ENCODE measurements at regions not wholly inside any gene's neighbourhood (a gene's known extent, or its start where the extent isn't known, plus 50 kb on each side); places are given as distances from the start of the nearest gene placed in this dataset.

- no peak for TF ChIP-seq CTCF (IDR thresholded peaks at IDR 0.05)
- FAIRE-seq (no peak), ATAC-seq (no peak), DNase-seq (no peak)
- Histone ChIP-seq H3K27me3 (no peaks in the 10 kb centered on the region), H3K4me3 (no peak overlapping the region), H3K27ac (no peak overlapping the region), H3K4me1 (no peaks in the 10 kb centered on the region), H3K9me3 (no peaks in the 10 kb centered on the region), H3K36me3 (no peaks in the 10 kb centered on the region)
- intact Hi-C loops (cut with DNase I), result no loop called here
- WGBS, 2 donors, result 7 to 13% methylated on average over 1 of the region's 1 CpG
These were observed 82.8 kb upstream of the C1orf87 start for GRCh38 chr1:60156371-60156770.

GRCh38 chr1:60153961-60154360 lies 80.4 kb upstream of the C1orf87 start:
- Histone ChIP-seq H3K27me3 (no peaks in the 10 kb centered on the region), H3K27ac (no peak overlapping the region), H3K4me3 (no peak overlapping the region), H3K4me1 (peaks cover 0 to 9% (median 0%) of the 10 kb centered on the region in 3 donors), H3K36me3 (no peaks in the 10 kb centered on the region), H3K9me3 (no peaks in the 10 kb centered on the region)
- DNase-seq, result no peak
- no peak for FAIRE-seq
- no peak for ATAC-seq
- 77 to 84% methylated on average over 2 of the region's 2 CpGs for WGBS, 2 donors
- TF ChIP-seq CTCF (IDR thresholded peaks at IDR 0.05), result no peak
- intact Hi-C loops (cut with DNase I), result no loop called here

- Histone ChIP-seq H3K9me3 (no peaks in the 10 kb centered on the region), H3K27me3 (no peaks in the 10 kb centered on the region), H3K36me3 (no peaks in the 10 kb centered on the region), H3K27ac (no peak overlapping the region), H3K4me1 (peaks cover 0 to 9% (median 0%) of the 10 kb centered on the region in 3 donors), H3K4me3 (no peak overlapping the region)
- TF ChIP-seq CTCF (IDR thresholded peaks at IDR 0.05), result no peak
- FAIRE-seq (no peak), DNase-seq (no peak), ATAC-seq (no peak)
- WGBS, 2 donors, result 68 to 81% methylated on average over 2 of the region's 2 CpGs
- intact Hi-C loops (cut with DNase I), result no loop called here
These were observed 79.3 kb upstream of the C1orf87 start for GRCh38 chr1:60152891-60153290.

GRCh38 chr1:60151311-60151710 lies 77.7 kb upstream of the C1orf87 start:
- 78 to 82% methylated on average over 3 of the region's 3 CpGs for WGBS, 2 donors
- FAIRE-seq, result no peak
- intact Hi-C loops (cut with DNase I), result no loop called here
- no peak overlapping the region for H3K4me3 ChIP-seq
- no peak for ATAC-seq
- H3K27ac ChIP-seq, result no peak overlapping the region
- H3K27me3 ChIP-seq, result no peaks in the 10 kb centered on the region
- H3K36me3 ChIP-seq, result no peaks in the 10 kb centered on the region
- no peak for TF ChIP-seq CTCF (IDR thresholded peaks at IDR 0.05)
- no peak for DNase-seq
- peaks cover 0 to 9% (median 0%) of the 10 kb centered on the region in 3 donors for H3K4me1 ChIP-seq
- H3K9me3 ChIP-seq, result no peaks in the 10 kb centered on the region

- Histone ChIP-seq H3K4me3 (no peak overlapping the region), H3K4me1 (peaks cover 0 to 9% (median 0%) of the 10 kb centered on the region in 3 donors), H3K36me3 (no peaks in the 10 kb centered on the region), H3K27me3 (no peaks in the 10 kb centered on the region), H3K9me3 (no peaks in the 10 kb centered on the region), H3K27ac (peak overlapping the region in 1 of 4 donors; percentile 35)
- FAIRE-seq, result no peak
- intact Hi-C loops (cut with DNase I), result no loop called here
- 8 to 10% methylated on average over 2 of the region's 2 CpGs for WGBS, 2 donors
- no peak for TF ChIP-seq CTCF (IDR thresholded peaks at IDR 0.05)
- DNase-seq, result peak; percentile 32 to 64 (median 48)
- peak; percentile 80 to 98 (median 96) for ATAC-seq
These were observed 75.7 kb upstream of the C1orf87 start for GRCh38 chr1:60149251-60149650.
